WTC11 (cell line): ENCODE measurements at regions not wholly inside any gene's neighbourhood (a gene's known extent, or its start where the extent isn't known, plus 50 kb on each side); places are given as distances from the start of the nearest gene placed in this dataset.

Experiments
- CREB1 ChIP-seq: sonication (generic); formaldehyde crosslinking; IDR thresholded peaks from 2 replicates; pipeline ENCODE4 v1.8.0; 2023; ENCODE audit warnings: mild to moderate bottlenecking, missing genetic modification reagents
- CREM ChIP-seq: sonication (generic); formaldehyde crosslinking; IDR thresholded peaks from 2 replicates; pipeline ENCODE4 v1.8.1; 2022; ENCODE audit warnings: mild to moderate bottlenecking, missing genetic modification reagents, moderate library complexity
- CTCF ChIP-seq: fragments of 200-600 bp; IDR thresholded peaks from 2 replicates; pipeline ENCODE4 v1.8.0; 2022; ENCODE audit warnings: antibody characterized with exemption
- E2F4 ChIP-seq: sonication (generic); formaldehyde crosslinking; IDR thresholded peaks from 2 replicates; pipeline ENCODE4 v1.8.1; 2022; ENCODE audit warnings: low read depth, mild to moderate bottlenecking, moderate library complexity, missing genetic modification reagents, borderline replicate concordance
- ESRRA ChIP-seq: sonication (generic); formaldehyde crosslinking; IDR thresholded peaks from 2 replicates; pipeline ENCODE4 v1.8.1; 2022; ENCODE audit warnings: mild to moderate bottlenecking, missing genetic modification reagents, borderline replicate concordance
- ETV6 ChIP-seq: sonication (generic); formaldehyde crosslinking; IDR thresholded peaks from 2 replicates; pipeline ENCODE4 v1.8.1; 2022; ENCODE audit warnings: mild to moderate bottlenecking, missing genetic modification reagents
- FOXP1 ChIP-seq: sonication (generic); formaldehyde crosslinking; IDR thresholded peaks from 2 replicates; pipeline ENCODE4 v1.8.0; 2022; ENCODE audit warnings: missing genetic modification reagents, mild to moderate bottlenecking, moderate library complexity, borderline replicate concordance
- MYBL2 ChIP-seq: sonication (generic); formaldehyde crosslinking; IDR thresholded peaks from 2 replicates; pipeline ENCODE4 v1.8.1; 2023; ENCODE audit warnings: mild to moderate bottlenecking, moderate library complexity, missing genetic modification reagents
- NFATC4 ChIP-seq: fragments of 250-450 bp; sonication (Bioruptor Pico); IDR thresholded peaks from 2 replicates; pipeline ENCODE4 v1.9.0; 2021; ENCODE audit warnings: mild to moderate bottlenecking
- NR3C1 ChIP-seq: sonication (generic); formaldehyde crosslinking; conservative IDR thresholded peaks from 2 replicates; pipeline ENCODE4 v1.8.1; 2023; ENCODE audit warnings: low read depth, mild to moderate bottlenecking, missing genetic modification reagents
- SP1 ChIP-seq: sonication (generic); formaldehyde crosslinking; conservative IDR thresholded peaks from 2 replicates; pipeline ENCODE4 v1.8.1; 2022; ENCODE audit warnings: missing genetic modification reagents
- USF1 ChIP-seq: sonication (generic); formaldehyde crosslinking; IDR thresholded peaks from 2 replicates; pipeline ENCODE4 v1.8.0; 2022; ENCODE audit warnings: mild to moderate bottlenecking, missing genetic modification reagents
- ZNF138 ChIP-seq: sonication (generic); formaldehyde crosslinking; conservative IDR thresholded peaks from 2 replicates; pipeline ENCODE4 v1.8.1; 2022; ENCODE audit warnings: mild to moderate bottlenecking, moderate library complexity, missing genetic modification reagents
- ZNF416 ChIP-seq: fragments of 250-450 bp; sonication (Bioruptor Pico); IDR thresholded peaks from 2 replicates; pipeline ENCODE4 v1.9.0; 2021; ENCODE audit warnings: mild to moderate bottlenecking, inconsistent platforms

- TF ChIP-seq CTCF (no peak), E2F4 (CRISPR knock-in tag) (no peak), MYBL2 (CRISPR knock-in tag) (no peak), CREB1 (CRISPR knock-in tag) (no peak), ESRRA (CRISPR knock-in tag) (no peak), FOXP1 (no peak), NR3C1 (CRISPR knock-in tag) (no peak), ETV6 (CRISPR knock-in tag) (no peak), USF1 (CRISPR knock-in tag) (no peak), ZNF416 (CRISPR knock-in tag) (no peak), ZNF138 (CRISPR knock-in tag) (no peak), SP1 (CRISPR knock-in tag) (no peak), NFATC4 (CRISPR knock-in tag) (no peak), CREM (CRISPR knock-in tag) (no peak)
Measured at GRCh38 chr5:37892586-37892985, 52.7 kb upstream of the GDNF start.
